CD4-positive, alpha-beta T cell treated with Interleukin-15 for 1 hour (primary cell): ENCODE measurements at regions not wholly inside any gene's neighbourhood (a gene's known extent, or its start where the extent isn't known, plus 50 kb on each side); places are given as distances from the start of the nearest gene placed in this dataset.
"Not testable (repeated sequence)": the region's sequence is repeated elsewhere in the genome, so short reads cannot be mapped to it uniquely, and the experiment has no call there.

Experiments
- DNase-seq: peaks from one replicate; pipeline ENCODE4 v3.0.0-alpha.2; 2020

GRCh38 chr6:170040115-170040500 is 250.8 kb downstream of the DLL1 start:
- DNase-seq: no peak

GRCh38 chr6:170039156-170040114 is 251.4 kb downstream of the DLL1 start:
- DNase-seq: no peak

GRCh38 chr6:170038708-170039107 is 252.2 kb downstream of the DLL1 start:
- no peak for DNase-seq

- no peak for DNase-seq
Observed at GRCh38 chr6:170038251-170038650, 252.6 kb downstream of the DLL1 start.

GRCh38 chr6:170037541-170038250 is 253.2 kb downstream of the DLL1 start:
- no peak for DNase-seq

GRCh38 chr6:170036916-170037315 is 254.0 kb downstream of the DLL1 start:
- no peak for DNase-seq

GRCh38 chr6:170036367-170036766 is 254.5 kb downstream of the DLL1 start:
- not testable (repeated sequence) for DNase-seq

- DNase-seq: no peak
Observed at GRCh38 chr6:170035901-170036304, 255.0 kb downstream of the DLL1 start.

GRCh38 chr6:170035044-170035443 is 255.8 kb downstream of the DLL1 start:
- DNase-seq: no peak

GRCh38 chr6:170034294-170034693 is 256.6 kb downstream of the DLL1 start:
- DNase-seq: no peak

- no peak for DNase-seq
Observed at GRCh38 chr6:170033666-170034065, 257.2 kb downstream of the DLL1 start.

GRCh38 chr6:170032706-170033309 is 258.1 kb downstream of the DLL1 start:
- DNase-seq: no peak

GRCh38 chr6:170032197-170032596 is 258.7 kb downstream of the DLL1 start:
- DNase-seq: no peak

- DNase-seq: no peak
Observed at GRCh38 chr6:170031684-170032121, 259.2 kb downstream of the DLL1 start.

- no peak for DNase-seq
Observed at GRCh38 chr6:170030821-170031471, 259.9 kb downstream of the DLL1 start.

- no peak for DNase-seq
Observed at GRCh38 chr6:170030284-170030815, 260.5 kb downstream of the DLL1 start.

- DNase-seq: no peak
Observed at GRCh38 chr6:170029416-170030283, 261.2 kb downstream of the DLL1 start.

- DNase-seq: no peak
Observed at GRCh38 chr6:170028629-170029345, 262.1 kb downstream of the DLL1 start.

GRCh38 chr6:170027647-170028043 is 263.2 kb downstream of the DLL1 start:
- DNase-seq: no peak

- no peak for DNase-seq
Observed at GRCh38 chr6:170026751-170027646, 263.9 kb downstream of the DLL1 start.
